PC-3 (cell line): ENCODE measurements at regions not wholly inside any gene's neighbourhood (a gene's known extent, or its start where the extent isn't known, plus 50 kb on each side); places are given as distances from the start of the nearest gene placed in this dataset.

Source experiments
- ATAC-seq: fragments of 200-7000 bp; cut with Tn5 transposase; 2 replicates; pipeline ENCODE4 v1.9.1; 2020; ENCODE audit warnings: mild to moderate bottlenecking, moderate library complexity
- BruUV-seq: library from RNA; stranded (reverse); fragments of 400-500 nt; replicated peaks from 2 replicates; lab custom pipeline; 2021; lab: Mats Ljungman, UMichigan
- CTCF ChIA-PET: fragments of 300-600 bp; sonication (Branson Sonifier 250); formaldehyde crosslinking; loops from one replicate; lab custom pipeline; 2022; ENCODE audit warnings: antibody characterized with exemption; lab: Charles Lee
- POLR2A ChIA-PET: fragments of 300-600 bp; sonication (Branson Sonifier 250); formaldehyde crosslinking; loops from one replicate; lab custom pipeline; 2022; ENCODE audit warnings: antibody characterized with exemption; ENCODE audit not compliant: unreplicated experiment; lab: Charles Lee
- DNase-seq: peaks from one replicate; pipeline ENCODE4 v3.0.0-alpha.2; 2015
- H2AFZ ChIP-seq: fragments of 300-600 bp; sonication (generic); 2 replicates; pipeline ENCODE4 v1.6.0; 2016; ENCODE audit warnings: antibody characterized with exemption, low read length
- H3F3A ChIP-seq: fragments of 300-600 bp; sonication (generic); one replicate; pipeline ENCODE4 v1.6.0; 2017; ENCODE audit warnings: antibody characterized with exemption, low read length, control low read depth, mild to moderate bottlenecking; ENCODE audit not compliant: unreplicated experiment
- H3K27ac ChIP-seq: fragments of 300-600 bp; sonication (generic); 2 replicates; pipeline ENCODE4 v1.5.1; 2016; ENCODE audit warnings: mild to moderate bottlenecking, low read length
- H3K27me3 ChIP-seq: fragments of 300-600 bp; sonication (generic); 2 replicates; pipeline ENCODE4 v1.6.1; 2016; ENCODE audit warnings: low read length, mixed read lengths
- H3K36me3 ChIP-seq: fragments of 300-600 bp; sonication (generic); 2 replicates; pipeline ENCODE4 v1.6.1; 2016; ENCODE audit warnings: low read depth, mixed run types, low read length, mixed read lengths
- H3K4me1 ChIP-seq: fragments of 300-600 bp; sonication (generic); 2 replicates; pipeline ENCODE4 v1.5.1; 2016; ENCODE audit warnings: low read length; ENCODE audit not compliant: insufficient read depth
- H3K4me2 ChIP-seq: fragments of 300-600 bp; sonication (generic); 2 replicates; pipeline ENCODE4 v1.6.0; 2016; ENCODE audit warnings: low read length
- H3K4me3 ChIP-seq: fragments of 300-600 bp; sonication (generic); 2 replicates; pipeline ENCODE4 v1.5.1; 2016; ENCODE audit warnings: mild to moderate bottlenecking, low read length, mixed read lengths
- H3K79me2 ChIP-seq: fragments of 300-600 bp; sonication (generic); 2 replicates; pipeline ENCODE4 v1.6.1; 2017; ENCODE audit warnings: low read length, mixed read lengths
- H3K9ac ChIP-seq: fragments of 300-600 bp; sonication (generic); 2 replicates; pipeline ENCODE4 v1.6.0; 2016; ENCODE audit warnings: mild to moderate bottlenecking, low read length
- H3K9me2 ChIP-seq: fragments of 300-600 bp; sonication (generic); replicated peaks from 2 replicates; pipeline ENCODE4 v1.6.1; 2016; ENCODE audit warnings: mixed run types, low read length, mixed read lengths
- H3K9me3 ChIP-seq: fragments of 300-600 bp; sonication (generic); 2 replicates; pipeline ENCODE4 v1.6.1; 2016; ENCODE audit warnings: low read length, mixed read lengths
- H4K20me1 ChIP-seq: fragments of 300-600 bp; sonication (generic); 2 replicates; pipeline ENCODE4 v1.6.1; 2016; ENCODE audit warnings: low read length, mixed read lengths
- CTCF ChIP-seq: fragments of 300-600 bp; sonication (generic); conservative IDR thresholded peaks from 2 replicates; pipeline ENCODE4 v1.5.1; 2017; ENCODE audit warnings: antibody characterized with exemption, low read depth, mild to moderate bottlenecking, low read length
- EZH2 ChIP-seq: fragments of 300-600 bp; sonication (generic); IDR thresholded peaks from one replicate; pipeline ENCODE4 v1.6.1; 2017; ENCODE audit warnings: antibody characterized with exemption, mild to moderate bottlenecking, low read length; ENCODE audit not compliant: unreplicated experiment
- EZH2phosphoT487 ChIP-seq: fragments of 300-600 bp; sonication (generic); IDR thresholded peaks from 2 replicates; pipeline ENCODE4 v1.6.1; 2018; ENCODE audit warnings: mild to moderate bottlenecking, antibody characterized with exemption, low read length, borderline replicate concordance
- intact Hi-C: fragments of 100-400 bp; cut with micrococcal nuclease; formaldehyde crosslinking; loops from 2 replicates; pipeline ENCODE4 v1.9.0; 2023

GRCh38 chr6:97717086-97717485, 434.1 kb upstream of the MMS22L start:
- H3F3A ChIP-seq: no peaks in the 10 kb centered on the region
- no peak for DNase-seq
- H2AFZ ChIP-seq: no peak overlapping the region
- intact Hi-C loops: no loop called here
- no peak overlapping the region for H3K4me2 ChIP-seq
- no peaks in the 10 kb centered on the region for H3K79me2 ChIP-seq
- no peak overlapping the region for H3K4me3 ChIP-seq
- no peaks in the 10 kb centered on the region for H3K9me2 ChIP-seq
- H3K9ac ChIP-seq: no peak overlapping the region
- H3K4me1 ChIP-seq: no peaks in the 10 kb centered on the region
- no TSS peak for BruUV-seq
- TF ChIP-seq CTCF (no peak), EZH2 (no peak), EZH2phosphoT487 (no peak)
- POLR2A ChIA-PET: no interaction called here
- CTCF ChIA-PET: no interaction called here
- peaks cover 3% of the 10 kb centered on the region; the same call in 1 of the 2 replicates for H3K27me3 ChIP-seq
- no peaks in the 10 kb centered on the region for H3K9me3 ChIP-seq
- no peaks in the 10 kb centered on the region for H3K36me3 ChIP-seq
- no peak overlapping the region for H3K27ac ChIP-seq
- no peaks in the 10 kb centered on the region for H4K20me1 ChIP-seq
- no peak for ATAC-seq

- H2AFZ ChIP-seq: no peak overlapping the region
- intact Hi-C loops: no loop called here
- ATAC-seq (no peak), DNase-seq (peak; percentile 2)
- H3K4me3 ChIP-seq: no peak overlapping the region
- TF ChIP-seq CTCF (no peak), EZH2phosphoT487 (no peak)
- H3K4me1 ChIP-seq: no peaks in the 10 kb centered on the region
- H3K36me3 ChIP-seq: no peaks in the 10 kb centered on the region
- H3K4me2 ChIP-seq: no peak overlapping the region
- no peaks in the 10 kb centered on the region for H3K9me2 ChIP-seq
- BruUV-seq: no TSS peak
- peaks cover 4% of the 10 kb centered on the region for H3K27me3 ChIP-seq
- H4K20me1 ChIP-seq: no peaks in the 10 kb centered on the region
- ChIA-PET POLR2A (no interaction called here), CTCF (no interaction called here)
- no peaks in the 10 kb centered on the region for H3K79me2 ChIP-seq
- H3K27ac ChIP-seq: no peak overlapping the region
- H3F3A ChIP-seq: no peaks in the 10 kb centered on the region
- no peak overlapping the region for H3K9ac ChIP-seq
- no peaks in the 10 kb centered on the region for H3K9me3 ChIP-seq
These were observed 443.4 kb upstream of the MMS22L start for GRCh38 chr6:97726378-97726777.

GRCh38 chr6:97732045-97732444, 449.0 kb upstream of the MMS22L start:
- TF ChIP-seq CTCF: no peak
- no peak for TF ChIP-seq EZH2
- TF ChIP-seq EZH2phosphoT487: no peak
- intact Hi-C loops: no loop called here

More at GRCh38 chr6:97732045-97732444, 449.0 kb upstream of the MMS22L start:
- BruUV-seq: no TSS peak
- H3K9ac ChIP-seq: no peak overlapping the region
- H3K9me3 ChIP-seq: no peaks in the 10 kb centered on the region
- no peak overlapping the region for H3K4me3 ChIP-seq
- no peaks in the 10 kb centered on the region for H3K79me2 ChIP-seq
- no peak for ATAC-seq
- no peak overlapping the region for H3K4me2 ChIP-seq
- no peaks in the 10 kb centered on the region for H3K36me3 ChIP-seq
- no peak overlapping the region for H3K27ac ChIP-seq
- ChIA-PET CTCF (no interaction called here), POLR2A (no interaction called here)
- H4K20me1 ChIP-seq: no peaks in the 10 kb centered on the region
- DNase-seq: no peak
- H3K4me1 ChIP-seq: no peaks in the 10 kb centered on the region
- no peaks in the 10 kb centered on the region for H3K9me2 ChIP-seq
- H3F3A ChIP-seq: no peaks in the 10 kb centered on the region
- no peak overlapping the region for H2AFZ ChIP-seq
- no peaks in the 10 kb centered on the region; the same call in 1 of the 2 replicates for H3K27me3 ChIP-seq
